NCI-H1105 (cell line): ENCODE measurements at regions not wholly inside any gene's neighbourhood (a gene's known extent, or its start where the extent isn't known, plus 50 kb on each side); places are given as distances from the start of the nearest gene placed in this dataset.

Experiments
- DNase-seq: peaks from one replicate; lab custom pipeline; 2025; lab: John Stamatoyannopoulos, UW

DNA sequence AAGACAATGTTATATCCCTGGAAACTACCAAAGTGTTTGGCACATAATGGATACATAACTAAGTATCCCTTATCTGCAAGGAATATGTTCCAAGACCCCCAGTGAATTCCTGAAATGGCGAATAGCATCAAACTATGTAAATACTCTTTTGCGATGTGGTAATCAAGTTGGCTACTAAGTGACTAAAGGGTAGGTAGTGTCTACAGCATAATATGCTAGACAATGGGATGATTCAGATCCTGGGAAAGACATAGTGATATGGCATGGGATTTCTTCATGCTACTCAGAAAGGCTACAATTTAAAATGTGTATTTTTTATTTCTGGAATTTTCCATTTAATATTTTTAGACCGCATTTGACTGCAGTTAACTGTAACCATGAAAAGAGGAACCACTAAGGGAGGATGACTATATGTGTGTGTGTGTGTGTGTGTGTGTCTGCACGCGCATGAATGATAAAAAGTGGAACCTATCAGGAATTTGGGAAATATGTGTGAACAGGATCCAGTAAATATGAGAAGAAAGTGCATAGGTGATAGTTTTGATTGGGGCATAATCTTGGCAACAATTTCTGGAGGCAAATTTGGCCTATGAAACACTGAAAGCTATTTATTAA is 1899.9 kb downstream of the NCAM2 start:
- no peak for DNase-seq

DNA sequence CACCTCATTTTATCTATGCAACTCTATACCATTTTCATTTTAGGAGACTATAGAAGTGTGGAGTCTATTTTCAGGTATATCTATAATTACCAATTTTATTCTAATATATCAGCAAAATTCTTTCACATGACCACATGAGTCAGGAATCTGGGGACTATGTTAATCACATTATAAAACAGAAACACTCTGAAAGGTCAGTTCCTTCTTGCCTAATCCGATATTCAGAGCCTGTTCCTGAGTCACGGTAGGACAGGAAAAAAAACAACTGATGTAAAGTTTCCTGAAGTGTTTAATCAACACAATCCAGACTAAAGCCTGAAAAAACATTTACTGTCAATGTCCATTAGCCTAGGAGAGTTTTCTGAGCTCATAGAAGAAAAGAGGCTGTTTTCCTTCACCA is 1902.3 kb downstream of the NCAM2 start:
- no peak for DNase-seq

DNA sequence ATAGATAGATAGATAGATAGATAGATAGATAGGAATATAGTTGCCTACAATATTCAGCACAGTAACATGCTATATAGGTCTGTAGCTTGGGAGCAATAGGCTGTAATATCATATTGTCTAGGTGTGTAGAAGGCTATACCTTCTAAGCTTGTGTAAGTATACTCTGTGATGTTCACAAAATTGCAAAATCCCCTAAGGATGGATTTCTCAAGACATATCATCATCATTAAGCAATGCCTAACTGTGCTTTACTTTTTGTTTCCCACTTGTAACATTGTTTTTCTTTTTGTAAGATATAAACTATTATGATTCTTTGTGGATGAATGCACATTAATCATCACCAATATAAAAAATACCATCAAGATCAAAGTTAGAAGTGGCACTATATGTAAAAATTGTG is 1905.6 kb downstream of the NCAM2 start:
- no peak for DNase-seq

DNA sequence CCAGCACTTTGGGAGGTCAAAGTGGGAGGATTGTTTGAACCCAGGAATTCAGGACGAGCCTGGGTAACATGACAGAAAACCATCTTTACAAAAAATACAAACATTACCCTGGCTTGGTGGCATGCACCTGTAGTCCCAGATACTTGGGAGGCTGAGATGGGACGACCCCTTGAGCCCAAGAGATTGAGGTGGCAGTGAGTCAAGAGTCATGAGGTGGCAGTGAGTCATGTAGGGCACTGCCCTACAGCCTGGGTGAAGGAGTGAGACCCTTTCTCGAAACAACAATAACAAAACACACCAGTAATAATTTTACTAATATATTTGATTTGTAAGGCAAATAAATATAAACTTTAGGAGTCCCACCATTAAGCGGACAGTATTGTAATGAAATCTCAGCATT is 1906.2 kb downstream of the NCAM2 start:
- no peak for DNase-seq

DNA sequence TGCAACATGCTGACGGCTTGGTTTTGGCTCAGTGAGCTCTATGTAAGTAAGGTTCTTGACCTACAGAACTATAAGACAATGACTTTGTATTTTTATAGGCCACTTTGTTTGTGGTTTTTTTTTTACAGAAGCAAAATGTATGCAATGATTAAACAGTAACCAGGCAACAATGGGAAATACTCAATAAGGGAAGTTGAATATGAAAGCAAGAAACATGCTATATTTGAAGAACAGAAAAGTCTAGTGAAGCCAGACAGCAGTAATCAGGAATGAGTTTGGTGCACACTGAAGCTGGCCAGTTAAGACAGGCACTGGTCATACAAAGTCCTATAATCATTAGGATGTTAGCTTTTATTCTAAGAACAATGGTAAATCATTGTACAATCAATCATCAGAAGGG is 1926.8 kb downstream of the NCAM2 start:
- no peak for DNase-seq

DNA sequence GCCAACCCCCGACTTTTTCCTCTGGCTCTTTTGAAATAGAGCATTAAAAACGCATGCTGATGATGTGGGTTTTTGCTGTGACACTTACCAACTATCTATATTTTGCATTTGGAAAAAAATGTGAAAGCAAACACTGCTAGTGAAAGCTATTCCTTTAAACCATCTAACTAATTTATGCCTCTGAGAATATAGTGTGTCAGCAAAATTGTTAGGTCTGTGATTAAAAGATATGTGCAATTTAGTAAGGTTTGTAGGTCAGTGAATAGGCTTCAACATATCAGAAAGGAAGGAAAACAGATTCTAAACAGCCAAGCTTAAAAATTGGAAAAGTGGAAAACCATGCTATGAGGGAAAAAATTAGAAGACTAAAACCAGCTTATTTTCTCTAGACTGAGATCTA is 1929.3 kb downstream of the NCAM2 start:
- DNase-seq, result no peak

DNA sequence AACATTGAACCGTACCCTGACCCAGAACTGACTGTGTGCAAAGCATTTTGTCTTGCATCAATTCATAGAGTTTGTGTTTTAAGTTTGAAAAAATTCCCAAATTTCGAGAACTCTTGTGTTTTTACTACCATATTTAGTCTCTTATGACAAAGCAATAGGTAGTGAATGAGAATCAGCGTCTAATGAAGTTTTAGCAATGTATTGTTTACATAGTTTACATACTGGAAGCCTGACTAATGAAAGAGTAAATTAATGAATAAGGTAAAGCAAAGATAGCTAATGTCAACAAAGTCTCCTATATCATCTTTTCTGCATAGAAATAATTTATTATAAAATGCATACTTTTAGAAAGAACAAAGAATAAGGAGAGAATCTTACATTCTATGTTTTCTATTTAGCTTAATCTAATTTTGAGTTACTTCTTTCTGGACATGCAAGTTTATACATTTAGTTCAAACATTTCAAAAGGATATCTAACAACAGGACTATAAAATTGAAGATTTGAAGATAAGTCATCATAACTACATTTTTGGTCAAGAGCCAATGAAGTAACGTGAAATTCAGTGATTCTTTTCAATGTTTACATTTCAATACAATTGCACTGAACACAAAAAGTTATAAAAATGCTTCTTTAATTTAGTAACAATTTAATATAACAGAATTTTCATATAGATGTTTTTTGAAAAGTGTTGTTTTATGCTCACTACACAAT is 1943.7 kb downstream of the NCAM2 start:
- no peak for DNase-seq

DNA sequence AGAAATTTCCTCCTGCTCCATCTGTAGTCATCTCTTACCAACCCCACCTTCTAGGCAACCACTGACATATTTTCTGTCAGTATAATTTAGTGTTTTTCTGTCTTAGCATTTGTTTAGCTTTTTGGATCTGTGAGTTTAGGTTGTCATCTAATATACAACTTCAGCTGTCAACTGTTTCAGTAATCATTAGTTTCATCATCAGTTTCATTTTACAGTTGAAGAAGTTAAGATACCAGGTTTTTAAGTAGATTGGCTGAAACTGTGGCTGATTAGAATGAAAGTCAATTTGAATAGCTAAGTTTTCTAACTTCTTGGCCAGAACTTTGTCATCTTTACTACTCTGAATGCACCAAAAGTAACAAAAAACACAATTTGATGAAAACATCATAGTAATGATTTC is 1957.3 kb downstream of the NCAM2 start:
- DNase-seq, result no peak

DNA sequence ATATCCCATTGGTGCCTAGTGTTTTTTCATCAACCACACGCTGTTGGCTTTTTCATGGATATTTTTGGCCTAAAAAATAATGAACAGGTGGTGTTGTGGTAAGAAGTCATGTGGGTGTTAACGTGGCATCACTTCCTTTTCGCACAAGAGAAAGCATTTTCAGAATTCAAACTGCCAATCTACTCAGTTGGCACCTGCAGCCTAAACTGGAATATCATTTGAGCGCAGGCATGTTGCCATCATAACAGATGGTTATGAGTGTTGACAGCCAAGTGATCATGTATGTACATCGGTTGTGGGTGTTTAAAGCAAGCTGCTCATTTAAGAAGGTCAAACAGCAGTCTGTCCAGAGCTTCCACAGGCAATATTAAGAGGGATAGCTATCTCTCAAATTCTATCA is 1963.0 kb downstream of the NCAM2 start:
- no peak for DNase-seq

DNA sequence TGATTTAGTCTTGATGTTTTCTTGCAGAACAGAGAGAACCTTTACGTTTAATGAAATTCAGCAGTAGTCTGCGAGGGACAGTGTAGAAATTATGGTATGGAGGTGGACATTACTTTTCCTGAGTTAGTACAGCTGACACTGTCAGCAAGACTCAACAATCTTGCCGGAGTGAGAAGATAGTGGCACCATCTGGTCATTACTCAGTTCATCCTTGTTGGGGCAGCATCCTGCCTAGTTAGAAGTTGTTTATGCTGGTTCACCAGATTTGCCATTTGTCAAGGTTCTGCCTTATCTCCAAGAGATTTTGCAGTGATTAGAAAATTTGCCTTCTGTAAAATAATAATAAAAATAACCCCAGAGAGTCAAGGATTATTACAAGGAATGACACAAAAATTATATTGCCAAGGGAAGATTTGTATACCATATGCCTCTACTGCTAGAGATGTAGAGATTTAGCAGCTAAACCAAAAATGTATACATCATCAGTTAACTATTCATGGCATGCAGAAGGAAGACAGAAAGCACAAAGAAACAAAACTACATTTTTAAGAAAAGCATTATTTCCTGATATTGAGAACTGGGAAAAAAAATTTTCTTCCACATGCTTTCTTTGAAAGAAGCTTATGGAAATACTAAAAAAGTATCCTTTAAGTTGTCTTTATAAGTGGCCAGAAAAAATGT is 1967.4 kb downstream of the NCAM2 start:
- DNase-seq, result no peak

DNA sequence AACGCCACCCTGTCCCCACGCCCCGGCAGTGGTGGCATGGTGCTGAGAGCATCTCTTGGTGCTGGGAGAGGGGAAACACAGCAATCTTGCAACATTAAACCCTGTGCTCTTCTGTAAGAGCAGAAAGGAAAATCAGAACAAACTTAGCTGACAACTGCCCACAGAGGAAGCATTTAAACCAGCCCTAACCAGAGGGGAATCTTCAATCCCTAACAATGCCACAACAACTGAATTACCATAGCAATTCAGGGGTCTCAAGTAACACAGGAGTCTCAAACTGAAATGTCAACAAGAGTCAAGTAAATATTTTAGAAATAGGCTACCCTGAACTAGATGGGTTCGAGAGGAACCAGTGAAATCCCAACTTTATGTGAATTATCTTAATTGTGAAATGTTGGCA is 1983.6 kb downstream of the NCAM2 start:
- no peak for DNase-seq

DNA sequence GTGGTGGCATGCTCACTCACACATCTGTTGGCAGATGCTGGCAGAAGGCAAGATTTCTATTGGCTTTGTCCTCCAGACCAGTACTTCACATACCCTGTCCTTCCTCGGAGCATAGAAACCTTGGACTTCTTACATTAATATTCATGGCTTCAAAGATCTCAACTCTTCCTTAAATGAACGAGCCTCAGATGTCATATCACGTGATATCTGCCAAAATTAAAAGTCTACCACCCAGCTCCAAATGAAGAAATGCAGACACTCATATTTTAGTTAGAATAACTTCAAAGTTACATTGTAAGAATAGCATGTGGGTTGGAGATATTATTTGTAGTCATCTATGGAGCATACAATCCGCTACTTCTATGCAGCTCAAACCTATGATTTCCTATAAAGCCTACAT is 1994.9 kb downstream of the NCAM2 start:
- no peak for DNase-seq

DNA sequence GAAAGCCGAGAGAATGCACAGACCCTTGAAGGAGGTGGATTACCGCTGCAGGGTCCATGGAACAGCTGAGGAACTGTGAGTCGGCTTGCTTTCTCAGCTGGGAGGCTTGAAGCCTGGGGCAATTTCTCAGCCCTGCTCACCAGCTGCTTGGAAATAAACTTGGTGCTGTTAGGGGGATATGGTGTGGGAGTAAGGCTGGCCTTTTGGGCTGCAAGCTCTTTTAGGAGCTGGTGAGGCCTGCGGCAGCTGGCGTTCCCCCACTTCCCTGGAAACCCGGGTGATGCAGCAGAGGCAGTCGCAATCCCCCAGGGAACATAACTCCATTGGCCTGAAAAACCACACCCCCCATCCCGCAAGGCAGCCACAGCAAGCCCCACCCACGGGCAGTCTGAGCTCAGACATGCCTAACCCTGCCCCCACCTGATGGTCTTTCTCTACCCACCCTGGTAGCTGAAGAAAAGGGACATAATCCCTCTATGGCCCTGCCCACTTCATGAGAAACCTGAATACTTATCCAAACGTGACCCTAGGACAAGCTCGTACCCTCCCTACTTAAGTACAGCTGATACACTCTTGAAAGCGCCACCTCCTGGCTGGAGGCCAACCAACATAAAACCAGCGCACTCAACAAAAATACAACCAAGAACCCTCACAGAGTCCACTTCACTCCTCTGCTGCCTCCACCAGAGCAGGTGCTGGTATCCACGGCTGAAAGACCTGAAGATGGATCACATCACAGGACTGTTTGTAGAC is 1995.8 kb downstream of the NCAM2 start:
- no peak for DNase-seq

DNA sequence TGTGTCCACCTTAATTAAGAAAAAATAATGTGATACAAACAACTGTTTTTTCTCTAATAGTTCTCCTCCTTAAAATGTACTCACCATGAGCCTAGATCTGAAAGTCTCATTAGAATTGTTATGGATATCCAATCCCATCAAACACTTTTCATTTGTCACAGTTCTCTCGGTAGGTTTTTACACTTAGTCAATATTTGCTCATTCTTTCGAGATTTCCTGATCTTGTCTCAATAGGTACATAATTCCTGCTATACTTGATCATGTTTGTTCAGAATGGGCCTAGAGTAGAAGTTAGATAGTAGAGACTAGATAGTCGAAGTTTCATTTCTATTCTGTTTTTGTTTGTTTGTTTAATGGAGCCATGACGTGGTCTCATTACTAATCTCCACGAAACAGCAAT is 2005.7 kb downstream of the NCAM2 start:
- no peak for DNase-seq

DNA sequence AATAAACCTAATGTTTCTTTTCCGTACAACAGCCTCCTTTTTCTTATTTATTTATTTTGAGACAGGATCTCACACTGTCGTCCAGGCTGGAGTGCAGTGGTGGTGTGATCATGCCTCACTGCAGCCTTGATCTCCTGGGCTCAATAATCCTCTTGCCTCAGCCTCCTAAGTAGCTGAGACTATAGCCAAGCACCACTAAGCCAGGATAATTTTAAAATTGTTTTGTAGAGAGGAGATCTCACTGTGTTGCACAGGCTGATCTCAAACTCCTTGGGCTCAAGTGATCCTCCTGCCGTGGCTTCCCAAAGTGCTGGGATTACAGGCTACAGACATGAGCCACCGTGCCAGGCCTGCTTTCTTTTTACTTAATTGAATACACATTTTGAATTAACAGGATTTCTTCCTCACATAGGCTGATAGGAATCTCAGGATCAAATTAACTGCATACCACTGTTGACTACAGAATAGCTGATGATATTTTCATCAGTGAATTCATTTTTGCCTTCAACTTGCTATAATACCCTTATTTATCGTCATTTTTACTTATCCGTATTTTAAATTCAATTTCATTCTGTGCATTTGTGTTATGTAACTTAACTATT is 2010.5 kb downstream of the NCAM2 start:
- no peak for DNase-seq

DNA sequence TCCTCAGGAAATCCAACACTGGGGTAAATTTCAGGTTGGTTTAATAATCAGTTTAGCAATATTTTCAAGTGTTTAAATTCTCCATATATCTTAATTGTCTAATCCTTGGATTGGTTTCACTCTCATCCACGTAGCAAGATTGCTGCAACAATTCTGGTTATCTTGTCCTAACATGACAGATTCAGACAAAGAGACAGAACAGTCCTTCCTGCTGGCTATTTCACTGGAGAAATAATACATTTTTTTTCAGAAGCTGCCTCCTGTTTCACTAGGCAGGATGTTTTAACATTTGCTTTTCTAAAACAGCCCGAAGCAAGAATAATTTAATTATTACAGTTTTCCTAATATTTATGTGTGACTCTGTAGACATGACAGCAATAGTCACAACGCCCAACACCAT is 2011.2 kb downstream of the NCAM2 start:
- no peak for DNase-seq

DNA sequence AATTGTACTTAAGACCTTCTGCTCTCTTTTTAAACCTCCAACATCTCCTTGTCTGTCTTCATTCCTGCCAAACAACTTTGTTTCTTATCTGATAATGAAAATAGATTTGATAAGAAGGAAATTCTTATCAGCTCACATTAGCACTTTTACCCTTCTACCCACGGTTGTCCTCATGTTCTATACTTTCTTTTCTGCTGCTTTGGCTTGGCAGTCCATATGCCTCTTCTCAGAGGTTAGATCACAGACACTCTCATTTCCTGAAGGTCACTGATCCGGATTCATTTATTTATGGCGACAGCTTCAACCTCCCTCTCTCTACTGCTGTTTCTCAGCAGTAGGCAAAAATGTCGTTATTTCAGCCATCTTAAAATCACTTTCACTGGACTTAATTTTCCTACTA is 2015.8 kb downstream of the NCAM2 start:
- DNase-seq, result no peak

DNA sequence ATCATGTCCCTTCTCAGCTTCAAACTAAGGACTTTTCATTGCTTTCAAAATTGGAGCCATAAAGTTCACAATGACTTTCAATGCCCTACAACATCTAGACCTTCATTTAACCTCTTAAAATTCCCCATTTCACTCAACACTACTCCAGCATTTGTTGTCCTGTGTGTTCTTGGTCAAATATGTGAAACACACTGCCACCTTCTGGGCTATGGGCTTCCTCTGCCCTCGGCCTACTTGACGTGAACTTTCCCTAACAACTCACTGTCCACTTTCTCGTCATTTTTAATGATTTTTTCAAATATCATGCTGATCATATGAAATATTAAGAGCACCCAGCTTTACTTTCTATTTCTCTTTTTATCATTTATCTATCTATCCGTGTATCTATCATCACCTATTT is 2018.4 kb downstream of the NCAM2 start:
- no peak for DNase-seq

DNA sequence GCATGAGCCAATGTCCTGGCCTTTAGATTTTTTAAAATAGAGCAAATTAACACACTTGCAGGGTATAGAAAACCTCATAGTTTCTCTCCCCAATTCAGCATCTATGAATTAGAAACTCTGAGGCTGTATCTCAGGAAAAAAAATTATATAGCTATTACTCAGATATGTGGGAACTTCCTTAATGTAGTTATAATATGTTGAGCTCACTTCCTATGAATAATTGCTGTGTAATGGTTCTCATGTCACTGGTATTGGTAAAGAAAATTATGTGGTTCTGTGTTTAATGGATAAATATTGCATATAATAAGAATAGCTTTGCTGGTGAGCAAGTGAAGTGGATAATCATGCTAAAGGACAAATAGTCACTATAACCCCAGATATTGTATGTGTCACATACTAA is 2019.8 kb downstream of the NCAM2 start:
- no peak for DNase-seq

DNA sequence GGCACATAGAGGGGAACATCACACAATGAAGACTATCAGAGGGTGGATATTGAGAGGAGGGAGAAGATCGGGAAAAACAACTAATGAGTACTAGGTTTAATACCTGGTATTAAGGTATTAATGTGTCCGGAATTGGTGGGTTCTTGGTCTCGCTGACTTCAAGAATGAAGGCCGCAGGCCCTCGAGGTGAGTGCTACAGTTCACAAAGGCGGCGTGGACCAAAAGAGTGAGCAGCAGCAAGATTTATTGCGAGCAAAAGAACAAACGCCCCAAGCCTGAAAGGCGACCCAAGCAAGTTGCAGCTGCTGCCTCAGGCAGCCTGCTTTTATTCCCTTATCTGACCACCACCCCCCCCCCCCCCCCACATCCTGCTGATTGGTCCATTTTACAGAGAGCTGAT is 2022.8 kb downstream of the NCAM2 start:
- DNase-seq, result no peak

DNA sequence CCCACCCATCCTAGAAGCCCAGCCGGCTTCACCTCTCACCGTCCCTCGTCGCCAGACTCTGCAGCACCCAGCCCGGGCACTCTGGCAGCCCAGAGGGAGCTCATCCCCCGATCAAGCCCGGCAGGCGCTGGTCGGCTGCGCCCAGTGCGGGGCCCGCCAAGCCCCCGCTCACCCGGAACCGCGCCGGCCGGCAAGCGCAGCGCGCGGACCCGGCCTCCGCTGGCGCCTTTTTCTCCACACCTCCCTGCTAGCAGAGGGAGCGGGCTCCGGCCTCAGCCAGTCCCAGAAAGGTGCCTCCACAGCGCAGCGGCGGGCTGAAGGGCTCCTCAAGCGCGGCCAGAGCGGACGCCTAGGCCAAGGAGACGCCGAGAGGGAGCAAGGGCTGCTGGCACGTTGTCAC is 2023.3 kb downstream of the NCAM2 start:
- no peak for DNase-seq

DNA sequence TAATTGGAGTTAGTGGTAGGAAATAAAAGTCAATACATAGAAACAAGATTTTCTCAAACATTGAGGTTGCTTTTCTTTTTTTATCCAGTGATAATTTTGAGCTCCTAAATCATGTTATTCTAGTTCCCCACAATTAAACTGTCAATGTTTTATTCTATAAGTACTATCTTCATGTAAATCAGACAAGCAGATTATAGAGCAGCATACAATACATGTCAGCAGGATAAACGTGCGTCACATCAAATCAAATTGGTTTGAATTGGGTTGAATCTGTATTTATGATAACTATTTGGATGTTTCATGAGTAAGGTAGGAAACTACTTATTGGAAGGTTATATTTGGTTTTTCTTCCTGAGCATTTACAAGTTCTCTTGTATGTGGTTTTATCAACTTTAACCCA is 2028.7 kb downstream of the NCAM2 start:
- DNase-seq, result no peak

DNA sequence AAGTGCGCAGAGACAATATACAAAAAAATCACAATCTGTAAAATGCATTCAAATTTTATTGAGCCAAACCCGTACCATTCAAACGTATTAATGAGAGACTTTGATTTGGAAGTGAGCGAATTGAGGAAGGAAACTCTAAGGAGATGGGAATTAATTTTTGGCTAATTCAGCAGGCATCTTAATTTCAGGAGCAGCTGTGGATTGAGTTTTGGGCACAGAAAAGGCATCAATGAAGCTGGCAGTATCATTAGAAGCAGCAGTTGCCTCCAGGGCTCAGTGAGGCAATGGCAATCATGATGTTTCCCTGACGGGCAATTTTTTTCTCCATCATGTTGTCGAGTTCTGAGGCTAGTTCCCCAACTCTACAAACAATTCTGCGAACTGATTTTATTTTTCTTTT is 2041.6 kb downstream of the NCAM2 start:
- DNase-seq, result no peak
